Esophagus mucosa (tissue), 1 donor: ENCODE measurements at regions not wholly inside any gene's neighbourhood (a gene's known extent, or its start where the extent isn't known, plus 50 kb on each side); places are given as distances from the start of the nearest gene placed in this dataset.

Experiments used
- ATAC-seq: fragments of 200-7000 bp; cut with Tn5 transposase; one replicate; pipeline ENCODE4 v1.9.1; 2020
- donor health status: DM: yes; HTN: yes; CAD: no.

GRCh38 chr2:151197184-151198108, 64.2 kb downstream of the RBM43 start:
- ATAC-seq: no peak

GRCh38 chr2:151193576-151193975, 68.1 kb downstream of the RBM43 start:
- ATAC-seq: no peak

GRCh38 chr2:151192681-151193080, 69.0 kb downstream of the RBM43 start:
- no peak for ATAC-seq

- ATAC-seq: no peak
Observed at GRCh38 chr2:151191001-151191400, 70.7 kb downstream of the RBM43 start.

GRCh38 chr2:151189125-151189524, 72.5 kb downstream of the RBM43 start:
- no peak for ATAC-seq

GRCh38 chr2:151186011-151186410, 75.7 kb downstream of the RBM43 start:
- no peak for ATAC-seq

- no peak for ATAC-seq
Observed at GRCh38 chr2:151182899-151183809, 78.5 kb downstream of the RBM43 start.

GRCh38 chr2:151182396-151182795, 79.3 kb downstream of the RBM43 start:
- ATAC-seq: no peak

GRCh38 chr2:151181524-151181923, 80.1 kb downstream of the RBM43 start:
- ATAC-seq: no peak

- ATAC-seq: no peak
Observed at GRCh38 chr2:151180123-151180522, 81.5 kb downstream of the RBM43 start.

- no peak for ATAC-seq
Observed at GRCh38 chr2:151178207-151178606, 83.5 kb downstream of the RBM43 start.

- ATAC-seq: no peak
Observed at GRCh38 chr2:151177756-151178155, 83.9 kb downstream of the RBM43 start.

- no peak for ATAC-seq
Observed at GRCh38 chr2:151176661-151177060, 85.0 kb downstream of the RBM43 start.

- no peak for ATAC-seq
Observed at GRCh38 chr2:151175864-151176263, 85.8 kb downstream of the RBM43 start.

- ATAC-seq: no peak
Observed at GRCh38 chr2:151174127-151174526, 87.5 kb downstream of the RBM43 start.

- no peak for ATAC-seq
Observed at GRCh38 chr2:151171186-151171585, 90.5 kb downstream of the RBM43 start.

- no peak for ATAC-seq
Observed at GRCh38 chr2:151166410-151166809, 95.3 kb downstream of the RBM43 start.

GRCh38 chr2:151165105-151165684, 96.5 kb downstream of the RBM43 start:
- no peak for ATAC-seq

GRCh38 chr2:151161821-151162551, 99.7 kb downstream of the RBM43 start:
- ATAC-seq: no peak

- ATAC-seq: no peak
Observed at GRCh38 chr2:151159109-151159662, 102.5 kb downstream of the RBM43 start.

- ATAC-seq: no peak
Observed at GRCh38 chr2:151157000-151157735, 104.5 kb downstream of the RBM43 start.
